ENCODE measurements at regions not wholly inside any gene's neighbourhood (a gene's known extent, or its start where the extent isn't known, plus 50 kb on each side); places are given as distances from the start of the nearest gene placed in this dataset.

GRCh38 chr2:107024269-107024668, 138.3 kb upstream of the ST6GAL2 start (continued):
- no peak for TF ChIP-seq TEAD4 (CRISPR knock-in tag; IDR thresholded peaks at IDR 0.05)

- H3K27ac Mint-ChIP-seq, result no peak overlapping the region
- ChIA-PET CTCF (no interaction called here), POLR2A (no interaction called here)
- H3K4me3 Mint-ChIP-seq, result no peak overlapping the region
- DNase-seq (ENCODE audit: low spot score), result no peak
- no peak for ATAC-seq
- H3K4me1 Mint-ChIP-seq, result peaks cover 9% of the 10 kb centered on the region
- TF ChIP-seq IRF2 (CRISPR knock-in tag; IDR thresholded peaks at IDR 0.05; ENCODE audit: borderline replicate concordance, low read depth) (no peak), ZNF138 (CRISPR knock-in tag; conservative IDR thresholded peaks at IDR 0.05) (no peak), MYBL2 (CRISPR knock-in tag; IDR thresholded peaks at IDR 0.05) (no peak), AR (CRISPR knock-in tag; IDR thresholded peaks at IDR 0.05) (no peak), TEAD4 (CRISPR knock-in tag; IDR thresholded peaks at IDR 0.05) (no peak), ATF3 (CRISPR knock-in tag; conservative IDR thresholded peaks at IDR 0.05) (no peak), ZNF121 (CRISPR knock-in tag; IDR thresholded peaks at IDR 0.05) (no peak), CBFB (CRISPR knock-in tag; IDR thresholded peaks at IDR 0.05; ENCODE audit: low read depth) (no peak), TCF7 (CRISPR knock-in tag; IDR thresholded peaks at IDR 0.05; ENCODE audit: low read depth) (no peak), ZNF263 (CRISPR knock-in tag; IDR thresholded peaks at IDR 0.05; ENCODE audit: low read depth) (no peak), ZNF532 (CRISPR knock-in tag; IDR thresholded peaks at IDR 0.05; ENCODE audit: borderline replicate concordance) (no peak), SMAD3 (CRISPR knock-in tag; IDR thresholded peaks at IDR 0.05; ENCODE audit: borderline replicate concordance) (no peak), NR1H2 (CRISPR knock-in tag; IDR thresholded peaks at IDR 0.05) (no peak), ATF2 (CRISPR knock-in tag; IDR thresholded peaks at IDR 0.05; ENCODE audit: borderline replicate concordance, low read depth) (no peak), HMGXB4 (CRISPR knock-in tag; IDR thresholded peaks at IDR 0.05) (no peak)
- H3K27me3 Mint-ChIP-seq (ENCODE audit: low read depth), result no peaks in the 10 kb centered on the region; the same call in 1 of the 2 replicates
- peaks cover 9% of the 10 kb centered on the region for H3K9me3 Mint-ChIP-seq
- peaks cover 4% of the 10 kb centered on the region for H3K36me3 Mint-ChIP-seq
Observed at GRCh38 chr2:107025291-107025857, 139.4 kb upstream of the ST6GAL2 start.
